Astrocyte of the cerebellum (primary cell): ENCODE measurements at regions not wholly inside any gene's neighbourhood (a gene's known extent, or its start where the extent isn't known, plus 50 kb on each side); places are given as distances from the start of the nearest gene placed in this dataset.

ENCODE experiments used
- DNase-seq: peaks from one replicate; pipeline ENCODE4 v3.0.0-alpha.2; 2011; ENCODE audit warnings: low read depth
- H3K4me3 ChIP-seq: 2 replicates; pipeline ENCODE4 v1.5.1; 2011; ENCODE audit warnings: mild to moderate bottlenecking, low read depth, low read length, moderate library complexity
- in situ Hi-C: cut with HindIII; loops from 2 replicates; pipeline ENCODE4 v1.10.0; 2017; ENCODE audit warnings: low sequenced_read_pairs
- TF ChIP-seq, protein P1 (sequence below): IDR thresholded peaks from 2 replicates; pipeline ENCODE4 v1.5.1; 2012; ENCODE audit warnings: low read length, low read depth, moderate library complexity, mild to moderate bottlenecking; ENCODE audit errors: missing control alignments

DNA sequence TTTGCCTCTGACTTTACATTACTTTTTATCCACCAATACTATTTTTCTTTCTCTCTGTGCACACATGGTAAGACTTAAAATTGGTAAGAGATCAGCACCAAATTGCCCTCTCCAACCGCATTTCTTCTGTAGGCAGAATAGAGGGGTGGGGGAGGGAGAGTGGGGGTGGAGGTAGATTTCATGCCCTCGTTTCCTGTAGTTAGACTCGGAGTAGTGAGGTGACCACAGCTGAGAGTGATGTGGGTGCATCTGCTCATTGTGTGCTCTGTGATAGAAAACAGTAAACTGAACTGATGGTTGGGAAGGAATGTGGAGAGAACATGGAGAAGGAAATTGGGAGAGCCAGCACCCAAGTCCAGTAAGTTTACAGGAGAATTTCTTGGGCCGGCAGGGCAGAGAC, 498.3 kb downstream of the IRX1 start:
- TF ChIP-seq, protein P1, sequence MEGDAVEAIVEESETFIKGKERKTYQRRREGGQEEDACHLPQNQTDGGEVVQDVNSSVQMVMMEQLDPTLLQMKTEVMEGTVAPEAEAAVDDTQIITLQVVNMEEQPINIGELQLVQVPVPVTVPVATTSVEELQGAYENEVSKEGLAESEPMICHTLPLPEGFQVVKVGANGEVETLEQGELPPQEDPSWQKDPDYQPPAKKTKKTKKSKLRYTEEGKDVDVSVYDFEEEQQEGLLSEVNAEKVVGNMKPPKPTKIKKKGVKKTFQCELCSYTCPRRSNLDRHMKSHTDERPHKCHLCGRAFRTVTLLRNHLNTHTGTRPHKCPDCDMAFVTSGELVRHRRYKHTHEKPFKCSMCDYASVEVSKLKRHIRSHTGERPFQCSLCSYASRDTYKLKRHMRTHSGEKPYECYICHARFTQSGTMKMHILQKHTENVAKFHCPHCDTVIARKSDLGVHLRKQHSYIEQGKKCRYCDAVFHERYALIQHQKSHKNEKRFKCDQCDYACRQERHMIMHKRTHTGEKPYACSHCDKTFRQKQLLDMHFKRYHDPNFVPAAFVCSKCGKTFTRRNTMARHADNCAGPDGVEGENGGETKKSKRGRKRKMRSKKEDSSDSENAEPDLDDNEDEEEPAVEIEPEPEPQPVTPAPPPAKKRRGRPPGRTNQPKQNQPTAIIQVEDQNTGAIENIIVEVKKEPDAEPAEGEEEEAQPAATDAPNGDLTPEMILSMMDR = no peak
- no peak for DNase-seq
- H3K4me3 ChIP-seq = no peak overlapping the region
- in situ Hi-C loops = no loop called here

GRCh38 chr5:4095918-4096630, 500.4 kb downstream of the IRX1 start:
- H3K4me3 ChIP-seq = no peak overlapping the region
- TF ChIP-seq, protein P1 = no peak
- in situ Hi-C loops = no loop called here
- DNase-seq = no peak

DNA sequence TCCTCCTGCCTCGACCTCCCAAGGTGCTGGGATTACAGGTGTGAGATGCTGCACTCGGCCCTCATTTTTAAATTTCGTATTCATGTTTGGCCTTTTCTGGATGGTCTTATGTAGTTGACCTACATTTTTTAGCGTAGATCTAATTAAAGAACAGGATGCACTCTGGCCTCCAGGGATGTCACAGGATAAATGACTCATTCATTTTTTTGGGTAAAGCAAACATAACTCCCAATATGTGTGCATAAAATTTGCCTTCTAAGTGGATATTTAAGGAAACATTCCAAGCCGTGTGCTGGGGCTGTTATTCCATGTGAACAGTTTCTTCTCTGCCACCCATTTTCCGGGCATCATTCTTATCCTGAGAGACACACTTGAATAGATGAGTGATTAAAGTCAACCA, 501.6 kb downstream of the IRX1 start:
- no peak overlapping the region for H3K4me3 ChIP-seq
- TF ChIP-seq, protein P1 = no peak
- no peak for DNase-seq
- in situ Hi-C loops = no loop called here

DNA sequence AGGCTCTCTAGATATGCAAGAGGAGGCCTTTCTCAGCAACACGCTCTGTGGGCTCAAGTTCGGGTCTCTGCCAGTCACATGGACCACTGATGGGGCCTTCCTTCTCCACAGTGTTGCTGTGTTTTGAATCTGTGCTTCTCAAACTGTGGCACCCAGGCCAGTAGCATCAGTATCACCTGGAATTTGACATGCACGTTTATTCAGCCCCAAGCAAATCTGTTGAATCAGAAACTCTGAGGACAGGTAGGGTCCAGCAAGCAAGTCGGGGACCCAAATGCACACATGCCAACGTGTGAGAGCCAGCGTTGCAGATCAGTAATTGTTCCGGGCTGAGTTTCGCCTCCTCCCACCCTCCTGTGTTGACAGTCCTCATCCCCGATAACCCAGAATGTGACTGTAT, 502.6 kb downstream of the IRX1 start:
- DNase-seq = no peak
- H3K4me3 ChIP-seq = no peak overlapping the region
- TF ChIP-seq, protein P1 = no peak
- in situ Hi-C loops = no loop called here

- TF ChIP-seq, protein P1 = no peak
- no peak overlapping the region for H3K4me3 ChIP-seq
- DNase-seq = no peak
- in situ Hi-C loops = no loop called here
These were observed 503.8 kb downstream of the IRX1 start for GRCh38 chr5:4099386-4099785.

GRCh38 chr5:4100739-4101138, 505.1 kb downstream of the IRX1 start:
- no peak overlapping the region for H3K4me3 ChIP-seq
- in situ Hi-C loops = no loop called here
- TF ChIP-seq, protein P1 = no peak
- DNase-seq = no peak
